Astrocyte (in vitro differentiated cells and primary cell): ENCODE measurements at regions not wholly inside any gene's neighbourhood (a gene's known extent, or its start where the extent isn't known, plus 50 kb on each side); places are given as distances from the start of the nearest gene placed in this dataset.

Experiments used
- EZH2 ChIP-seq: IDR thresholded peaks from 2 replicates; pipeline ENCODE4 v1.6.1; 2012; ENCODE audit warnings: mild to moderate bottlenecking, low read length, inconsistent platforms; ENCODE audit not compliant: insufficient read depth
- TF ChIP-seq, protein P1 (sequence below): IDR thresholded peaks from 2 replicates; pipeline ENCODE4 v1.5.1; 2011; ENCODE audit warnings: low read depth, mild to moderate bottlenecking, inconsistent platforms, low read length, moderate library complexity; ENCODE audit not compliant: insufficient read depth

DNA sequence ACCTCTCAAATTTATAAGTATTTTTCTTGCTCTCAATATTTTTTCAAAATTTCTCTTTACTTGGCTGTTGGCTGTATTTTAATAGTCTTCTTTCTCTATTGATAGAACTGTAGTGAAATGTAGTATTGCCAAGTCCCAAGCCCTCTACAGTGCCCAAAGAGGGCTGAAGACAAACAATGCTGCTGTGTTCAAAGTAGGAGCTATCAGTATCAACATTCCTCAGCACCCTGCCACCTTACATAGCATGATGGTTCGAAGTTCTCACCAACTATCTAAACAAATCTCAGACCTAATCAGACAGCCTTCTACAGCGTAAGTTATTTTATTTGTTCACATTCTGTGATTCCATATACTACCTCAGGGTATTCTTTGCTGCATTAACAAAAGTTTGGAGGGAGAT is 99.1 kb upstream of the ADAD1 start:
- no peak for TF ChIP-seq EZH2
- TF ChIP-seq, protein P1, sequence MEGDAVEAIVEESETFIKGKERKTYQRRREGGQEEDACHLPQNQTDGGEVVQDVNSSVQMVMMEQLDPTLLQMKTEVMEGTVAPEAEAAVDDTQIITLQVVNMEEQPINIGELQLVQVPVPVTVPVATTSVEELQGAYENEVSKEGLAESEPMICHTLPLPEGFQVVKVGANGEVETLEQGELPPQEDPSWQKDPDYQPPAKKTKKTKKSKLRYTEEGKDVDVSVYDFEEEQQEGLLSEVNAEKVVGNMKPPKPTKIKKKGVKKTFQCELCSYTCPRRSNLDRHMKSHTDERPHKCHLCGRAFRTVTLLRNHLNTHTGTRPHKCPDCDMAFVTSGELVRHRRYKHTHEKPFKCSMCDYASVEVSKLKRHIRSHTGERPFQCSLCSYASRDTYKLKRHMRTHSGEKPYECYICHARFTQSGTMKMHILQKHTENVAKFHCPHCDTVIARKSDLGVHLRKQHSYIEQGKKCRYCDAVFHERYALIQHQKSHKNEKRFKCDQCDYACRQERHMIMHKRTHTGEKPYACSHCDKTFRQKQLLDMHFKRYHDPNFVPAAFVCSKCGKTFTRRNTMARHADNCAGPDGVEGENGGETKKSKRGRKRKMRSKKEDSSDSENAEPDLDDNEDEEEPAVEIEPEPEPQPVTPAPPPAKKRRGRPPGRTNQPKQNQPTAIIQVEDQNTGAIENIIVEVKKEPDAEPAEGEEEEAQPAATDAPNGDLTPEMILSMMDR = no peak
